ENCODE measurements at regions not wholly inside any gene's neighbourhood (a gene's known extent, or its start where the extent isn't known, plus 50 kb on each side); places are given as distances from the start of the nearest gene placed in this dataset.

DNA sequence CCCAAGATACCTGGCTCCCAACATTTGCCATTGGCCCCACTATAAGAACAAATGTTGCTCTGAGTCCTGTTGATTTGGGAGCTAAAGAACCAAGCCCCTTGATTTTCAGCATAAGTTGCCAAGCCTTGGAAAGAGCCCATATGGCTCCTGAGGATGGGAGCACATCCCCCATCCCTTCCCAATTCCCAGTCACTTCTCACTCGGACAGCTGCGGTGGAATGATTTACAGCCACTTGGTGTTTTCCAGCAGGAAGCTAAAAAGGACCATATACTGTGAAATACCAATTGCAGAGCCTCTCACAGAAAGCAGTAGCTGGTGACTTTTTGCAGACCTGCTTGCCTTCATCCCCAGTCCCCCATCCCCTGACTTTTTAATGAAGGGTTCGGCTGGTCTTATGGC, 524.6 kb downstream of the GRIN2A start:
- no peak for TF ChIP-seq EZH2 (IDR thresholded peaks at IDR 0.05; ENCODE audit: insufficient read depth, poor library complexity, severe bottlenecking)
- TF ChIP-seq EZH2phosphoT487 (IDR thresholded peaks at IDR 0.05; ENCODE audit: insufficient read depth, low read depth): no peak
